DOHH2 (cell line): ENCODE measurements at regions not wholly inside any gene's neighbourhood (a gene's known extent, or its start where the extent isn't known, plus 50 kb on each side); places are given as distances from the start of the nearest gene placed in this dataset.

Experiments used
- H3F3A ChIP-seq: fragments of 200-600 bp; sonication (generic), shearing (Covaris generic); 2 replicates; pipeline ENCODE4 v1.6.0; 2016; ENCODE audit warnings: antibody characterized with exemption, mild to moderate bottlenecking; ENCODE audit not compliant: control insufficient read depth, insufficient read depth
- H3K27ac ChIP-seq: fragments of 200-600 bp; sonication (generic); 2 replicates; pipeline ENCODE4 v1.5.1; 2014; ENCODE audit warnings: low read depth, mild to moderate bottlenecking, low read length, moderate library complexity
- H3K27me3 ChIP-seq: fragments of 200-600 bp; sonication (generic); 2 replicates; pipeline ENCODE4 v1.6.1; 2014; ENCODE audit warnings: mild to moderate bottlenecking, low read length, mixed read lengths; ENCODE audit not compliant: control insufficient read depth
- H3K36me3 ChIP-seq: fragments of 200-600 bp; sonication (generic); 2 replicates; pipeline ENCODE4 v1.6.1; 2014; ENCODE audit warnings: mild to moderate bottlenecking, low read length, moderate library complexity, mixed read lengths; ENCODE audit not compliant: control insufficient read depth
- H3K4me1 ChIP-seq: fragments of 200-600 bp; sonication (generic); 2 replicates; pipeline ENCODE4 v1.6.1; 2014; ENCODE audit warnings: mild to moderate bottlenecking, low read length, mixed read lengths; ENCODE audit not compliant: control insufficient read depth
- H3K4me2 ChIP-seq: fragments of 200-600 bp; sonication (generic); 2 replicates; pipeline ENCODE4 v1.6.0; 2014; ENCODE audit warnings: mild to moderate bottlenecking, low read length, moderate library complexity
- H3K4me3 ChIP-seq: fragments of 200-600 bp; sonication (generic); 2 replicates; pipeline ENCODE4 v1.5.1; 2014; ENCODE audit warnings: mild to moderate bottlenecking, low read length, mixed read lengths
- H3K79me2 ChIP-seq: fragments of 200-600 bp; sonication (generic); 2 replicates; pipeline ENCODE4 v1.6.1; 2014; ENCODE audit warnings: mild to moderate bottlenecking, low read length, mixed read lengths; ENCODE audit not compliant: control insufficient read depth
- H3K9me2 ChIP-seq: fragments of 200-600 bp; sonication (generic); replicated peaks from 2 replicates; pipeline ENCODE4 v1.6.1; 2014; ENCODE audit warnings: mild to moderate bottlenecking, low read length, mixed read lengths; ENCODE audit not compliant: control insufficient read depth
- H3K9me3 ChIP-seq: fragments of 200-600 bp; sonication (generic); 2 replicates; pipeline ENCODE4 v1.6.1; 2014; ENCODE audit warnings: antibody characterized with exemption, low read length, mixed read lengths; ENCODE audit not compliant: control insufficient read depth, insufficient read depth
- H4K20me1 ChIP-seq: fragments of 200-600 bp; sonication (generic); 2 replicates; pipeline ENCODE4 v1.6.0; 2014; ENCODE audit warnings: low read depth, mild to moderate bottlenecking, antibody characterized with exemption, low read length, moderate library complexity; ENCODE audit not compliant: control insufficient read depth, insufficient read depth
- EZH2phosphoT487 ChIP-seq: fragments of 200-600 bp; sonication (generic); IDR thresholded peaks from 2 replicates; pipeline ENCODE4 v1.6.1; 2017; ENCODE audit warnings: borderline replicate concordance, mild to moderate bottlenecking, antibody characterized with exemption, low read length, moderate library complexity, mixed read lengths
- TF ChIP-seq, protein P1 (sequence below): fragments of 200-600 bp; sonication (generic); IDR thresholded peaks from one replicate; pipeline ENCODE4 v1.5.1; 2014; ENCODE audit warnings: antibody characterized with exemption, mild to moderate bottlenecking, low read depth, low read length; ENCODE audit not compliant: poor library complexity, severe bottlenecking

DNA sequence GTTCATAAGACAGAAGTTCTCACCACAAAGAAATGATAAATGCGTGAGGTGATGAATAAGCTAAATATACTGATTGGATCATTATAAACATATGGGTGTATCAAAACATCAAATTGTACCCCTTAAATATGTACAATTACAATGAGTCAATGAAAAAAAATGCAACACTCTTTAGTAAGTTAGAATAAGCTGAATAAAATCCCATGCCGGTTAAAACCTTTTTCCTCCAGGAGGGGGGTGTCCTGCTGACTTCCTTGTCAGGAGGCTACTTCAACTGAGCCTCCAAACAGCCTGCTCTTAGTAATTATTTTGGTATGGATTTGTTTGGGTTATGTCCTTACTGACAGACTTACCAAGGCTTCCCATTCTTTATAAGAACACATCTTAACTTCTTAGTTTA lies 649.1 kb downstream of the INHBA start:
- H3K4me3 ChIP-seq: no peak overlapping the region
- H3F3A ChIP-seq: no peaks in the 10 kb centered on the region
- no peak overlapping the region for H3K4me2 ChIP-seq
- no peaks in the 10 kb centered on the region for H3K9me2 ChIP-seq
- H3K27ac ChIP-seq: no peak overlapping the region
- H3K4me1 ChIP-seq: no peaks in the 10 kb centered on the region
- no peaks in the 10 kb centered on the region for H3K27me3 ChIP-seq
- H3K79me2 ChIP-seq: no peaks in the 10 kb centered on the region
- TF ChIP-seq EZH2phosphoT487: no peak
- TF ChIP-seq, protein P1, sequence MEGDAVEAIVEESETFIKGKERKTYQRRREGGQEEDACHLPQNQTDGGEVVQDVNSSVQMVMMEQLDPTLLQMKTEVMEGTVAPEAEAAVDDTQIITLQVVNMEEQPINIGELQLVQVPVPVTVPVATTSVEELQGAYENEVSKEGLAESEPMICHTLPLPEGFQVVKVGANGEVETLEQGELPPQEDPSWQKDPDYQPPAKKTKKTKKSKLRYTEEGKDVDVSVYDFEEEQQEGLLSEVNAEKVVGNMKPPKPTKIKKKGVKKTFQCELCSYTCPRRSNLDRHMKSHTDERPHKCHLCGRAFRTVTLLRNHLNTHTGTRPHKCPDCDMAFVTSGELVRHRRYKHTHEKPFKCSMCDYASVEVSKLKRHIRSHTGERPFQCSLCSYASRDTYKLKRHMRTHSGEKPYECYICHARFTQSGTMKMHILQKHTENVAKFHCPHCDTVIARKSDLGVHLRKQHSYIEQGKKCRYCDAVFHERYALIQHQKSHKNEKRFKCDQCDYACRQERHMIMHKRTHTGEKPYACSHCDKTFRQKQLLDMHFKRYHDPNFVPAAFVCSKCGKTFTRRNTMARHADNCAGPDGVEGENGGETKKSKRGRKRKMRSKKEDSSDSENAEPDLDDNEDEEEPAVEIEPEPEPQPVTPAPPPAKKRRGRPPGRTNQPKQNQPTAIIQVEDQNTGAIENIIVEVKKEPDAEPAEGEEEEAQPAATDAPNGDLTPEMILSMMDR: no peak
- H4K20me1 ChIP-seq: no peaks in the 10 kb centered on the region
- no peaks in the 10 kb centered on the region for H3K36me3 ChIP-seq
- peaks cover 14% of the 10 kb centered on the region for H3K9me3 ChIP-seq

DNA sequence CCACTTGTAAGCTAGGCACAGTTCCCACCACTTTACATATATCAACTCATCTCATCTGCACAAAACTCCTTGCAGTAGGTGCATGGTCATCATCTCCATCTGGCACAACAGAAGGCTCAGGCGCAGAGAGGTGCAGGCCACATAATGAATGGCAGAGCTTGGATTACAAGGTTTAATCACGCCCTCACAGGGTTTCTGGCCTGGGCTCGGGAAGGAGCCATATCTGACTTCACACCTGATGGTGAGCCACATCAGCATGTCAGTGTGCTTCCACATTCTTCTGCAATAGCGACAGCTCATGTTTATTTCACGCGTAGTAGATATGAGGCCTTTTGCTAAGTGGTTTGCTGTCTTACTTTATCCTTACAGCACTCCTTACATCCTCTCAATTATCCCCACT lies 650.2 kb downstream of the INHBA start:
- no peaks in the 10 kb centered on the region for H3K9me2 ChIP-seq
- no peaks in the 10 kb centered on the region for H3K79me2 ChIP-seq

DNA sequence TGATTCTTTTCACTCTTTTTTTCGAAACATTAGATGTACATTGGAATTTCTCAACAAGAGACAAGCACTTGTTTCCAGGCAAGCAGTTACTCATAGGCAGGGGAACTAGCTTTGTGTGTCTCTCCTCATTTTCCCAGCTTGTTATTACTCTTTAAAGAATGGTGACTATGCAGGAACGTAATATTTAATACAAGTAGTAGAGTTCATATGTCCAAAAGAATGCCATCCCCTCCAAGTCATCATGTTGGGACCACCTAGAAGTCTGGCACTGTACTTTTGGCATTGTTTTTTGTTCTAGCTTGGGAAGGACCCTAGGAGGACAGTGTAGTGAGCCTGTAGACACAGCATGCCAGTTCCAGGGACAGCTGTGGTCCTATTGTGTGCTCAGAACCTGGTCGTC lies 650.7 kb downstream of the INHBA start:
- H3K79me2 ChIP-seq: no peaks in the 10 kb centered on the region
- H3K9me2 ChIP-seq: no peaks in the 10 kb centered on the region
- H3K4me1 ChIP-seq: no peaks in the 10 kb centered on the region
- H3K9me3 ChIP-seq: peaks cover under 1% of the 10 kb centered on the region
- H3K27ac ChIP-seq: no peak overlapping the region
- H3K27me3 ChIP-seq: no peaks in the 10 kb centered on the region
- no peak overlapping the region for H3K4me3 ChIP-seq
- H3F3A ChIP-seq: no peaks in the 10 kb centered on the region
- TF ChIP-seq, protein P1: no peak
- no peak for TF ChIP-seq EZH2phosphoT487
- H3K4me2 ChIP-seq: no peak overlapping the region
- no peaks in the 10 kb centered on the region for H3K36me3 ChIP-seq
- no peaks in the 10 kb centered on the region for H4K20me1 ChIP-seq

More for the DNA sequence above, 650.2 kb downstream of the INHBA start:
- Histone ChIP-seq H3K4me3 (no peak overlapping the region), H3K27ac (no peak overlapping the region), H4K20me1 (no peaks in the 10 kb centered on the region), H3K4me2 (no peak overlapping the region), H3K4me1 (no peaks in the 10 kb centered on the region), H3K27me3 (no peaks in the 10 kb centered on the region), H3F3A (no peaks in the 10 kb centered on the region), H3K36me3 (no peaks in the 10 kb centered on the region), H3K9me3 (peaks cover 5% of the 10 kb centered on the region)
- TF ChIP-seq, protein P1: no peak
- no peak for TF ChIP-seq EZH2phosphoT487

- H3K4me3 ChIP-seq: no peak overlapping the region
- no peaks in the 10 kb centered on the region for H3F3A ChIP-seq
- no peaks in the 10 kb centered on the region for H4K20me1 ChIP-seq
- no peaks in the 10 kb centered on the region for H3K9me2 ChIP-seq
- no peak overlapping the region for H3K27ac ChIP-seq
- no peaks in the 10 kb centered on the region for H3K4me1 ChIP-seq
- no peaks in the 10 kb centered on the region for H3K9me3 ChIP-seq
- no peak for TF ChIP-seq EZH2phosphoT487
- TF ChIP-seq, protein P1: no peak
- no peaks in the 10 kb centered on the region for H3K36me3 ChIP-seq
- H3K27me3 ChIP-seq: no peaks in the 10 kb centered on the region
- H3K4me2 ChIP-seq: no peak overlapping the region
- no peaks in the 10 kb centered on the region for H3K79me2 ChIP-seq
These were observed 651.4 kb downstream of the INHBA start for GRCh38 chr7:41051535-41051934.
